Stimulated activated memory B cell treated with anti-CD40 and anti-IgM and Interleukin-4, amounts not matched to agents 10 μg/mL and 1 μg/mL and 100 μg/mL, for 72 hours (primary cell): ENCODE measurements at regions not wholly inside any gene's neighbourhood (a gene's known extent, or its start where the extent isn't known, plus 50 kb on each side); places are given as distances from the start of the nearest gene placed in this dataset.
A peak's percentile ranks its signal among the peaks of the same experiment; 100 is the strongest.
"Not testable (repeated sequence)": the region's sequence is repeated elsewhere in the genome, so short reads cannot be mapped to it uniquely, and the experiment has no call there.

Source experiments
- ATAC-seq: fragments of 150-1000 bp; cut with Tn5 transposase; 2 replicates; pipeline ENCODE4 v1.10.0; 2021
- H3K27ac Mint-ChIP-seq: one replicate; pipeline ENCODE4 v1.8.0; 2022; ENCODE audit warnings: mild to moderate bottlenecking, mixed read lengths
- H3K27me3 Mint-ChIP-seq: one replicate; pipeline ENCODE4 v1.8.0; 2022; ENCODE audit warnings: mixed read lengths
- H3K36me3 Mint-ChIP-seq: one replicate; pipeline ENCODE4 v1.8.0; 2022; ENCODE audit warnings: mixed read lengths
- H3K4me1 Mint-ChIP-seq: one replicate; pipeline ENCODE4 v1.8.0; 2022; ENCODE audit warnings: mixed read lengths
- H3K4me3 Mint-ChIP-seq: one replicate; pipeline ENCODE4 v1.8.0; 2022; ENCODE audit warnings: mild to moderate bottlenecking, moderate library complexity, mixed read lengths
- H3K9me3 Mint-ChIP-seq: one replicate; pipeline ENCODE4 v1.8.0; 2022; ENCODE audit warnings: mixed read lengths

GRCh38 chr21:10464975-10465374 lies 56.4 kb upstream of the TPTE start:
- Mint-ChIP-seq H3K27ac (no peak overlapping the region), H3K9me3 (no peaks in the 10 kb centered on the region), H3K27me3 (no peaks in the 10 kb centered on the region), H3K4me1 (no peaks in the 10 kb centered on the region), H3K4me3 (no peak overlapping the region), H3K36me3 (no peaks in the 10 kb centered on the region)
- ATAC-seq, result peak; percentile 17

GRCh38 chr21:10465524-10466110 lies 55.8 kb upstream of the TPTE start:
- not testable (repeated sequence) for H3K27ac Mint-ChIP-seq, H3K27me3 Mint-ChIP-seq, H3K4me3 Mint-ChIP-seq, H3K36me3 Mint-ChIP-seq, H3K9me3 Mint-ChIP-seq, H3K4me1 Mint-ChIP-seq
- ATAC-seq, result peak; percentile 49

GRCh38 chr21:10466200-10466599 lies 55.2 kb upstream of the TPTE start:
- no peak for ATAC-seq
- no peak overlapping the region for H3K27ac Mint-ChIP-seq
- H3K36me3 Mint-ChIP-seq, result no peaks in the 10 kb centered on the region
- H3K27me3 Mint-ChIP-seq, result no peaks in the 10 kb centered on the region
- no peaks in the 10 kb centered on the region for H3K9me3 Mint-ChIP-seq
- H3K4me3 Mint-ChIP-seq, result no peak overlapping the region
- H3K4me1 Mint-ChIP-seq, result no peaks in the 10 kb centered on the region
